A549 (cell line): ENCODE measurements at regions not wholly inside any gene's neighbourhood (a gene's known extent, or its start where the extent isn't known, plus 50 kb on each side); places are given as distances from the start of the nearest gene placed in this dataset.

Source experiments
- CBX2 ChIP-seq: fragments of 200-600 bp; sonication (generic); IDR thresholded peaks from 2 replicates; pipeline ENCODE4 v1.6.1; 2016; ENCODE audit warnings: low read depth, mild to moderate bottlenecking, borderline replicate concordance
- CEBPB ChIP-seq, 2 experiments: fragments of >200 bp in 1 of 2; sonication (Bioruptor Twin) in 1 of 2; formaldehyde crosslinking in 1 of 2; IDR thresholded peaks; 2 replicates each; pipeline ENCODE4 v1.6.1; 2012 to 2016
- CTCF ChIP-seq: fragments of >200 bp; sonication (Bioruptor Twin); formaldehyde crosslinking; IDR thresholded peaks from 3 replicates; pipeline ENCODE4 v1.5.1; 2016
- ELK1 ChIP-seq: fragments of 150-350 bp; IDR thresholded peaks from 2 replicates; pipeline ENCODE4 v1.6.1; 2014; ENCODE audit warnings: low read depth, mild to moderate bottlenecking, low read length
- EP300 ChIP-seq, 2 experiments: fragments of >200 bp; sonication (Bioruptor Twin); formaldehyde crosslinking; IDR thresholded peaks; 2 replicates in 1 of 2; 3 replicates in 1 of 2; pipeline ENCODE4 v1.6.1; 2016 to 2017
- JUN ChIP-seq, 2 experiments: fragments of >200 bp; sonication (Bioruptor Twin); formaldehyde crosslinking; IDR thresholded peaks; 2 replicates in 1 of 2; 3 replicates in 1 of 2; pipeline ENCODE4 v1.6.1; 2016 to 2017
- MAX ChIP-seq: IDR thresholded peaks from 2 replicates; pipeline ENCODE4 v1.6.1; 2012
- MYC ChIP-seq: IDR thresholded peaks from 2 replicates; pipeline ENCODE4 v1.6.1; 2012; ENCODE audit warnings: mild to moderate bottlenecking, inconsistent platforms, low read length, improper control_type of control experiment, borderline replicate concordance
- PBX3 ChIP-seq: IDR thresholded peaks from 2 replicates; pipeline ENCODE4 v1.6.1; 2012
- POLR2A ChIP-seq: IDR thresholded peaks from 2 replicates; pipeline ENCODE4 v1.6.1; 2012; ENCODE audit warnings: mild to moderate bottlenecking, low read length
- POLR2AphosphoS2 ChIP-seq: conservative IDR thresholded peaks from 2 replicates; pipeline ENCODE4 v1.6.1; 2012; ENCODE audit warnings: low read length, improper control_type of control experiment, inconsistent platforms
- TF ChIP-seq, protein P1 (sequence below): fragments of 200-600 bp; sonication (generic); IDR thresholded peaks from 2 replicates; pipeline ENCODE4 v1.6.1; 2016; ENCODE audit warnings: antibody characterized with exemption, mild to moderate bottlenecking, moderate library complexity

GRCh38 chr15:100785181-100786138 is 94.2 kb upstream of the ALDH1A3 start:
- TF ChIP-seq CTCF: no peak
- no peak for TF ChIP-seq EP300 (IDR thresholded peaks at IDR 0.05)
- no peak for TF ChIP-seq MYC
- TF ChIP-seq CEBPB (IDR thresholded peaks at IDR 0.05): no peak
- TF ChIP-seq ELK1: no peak
- no peak for TF ChIP-seq MAX
- TF ChIP-seq, protein P1, sequence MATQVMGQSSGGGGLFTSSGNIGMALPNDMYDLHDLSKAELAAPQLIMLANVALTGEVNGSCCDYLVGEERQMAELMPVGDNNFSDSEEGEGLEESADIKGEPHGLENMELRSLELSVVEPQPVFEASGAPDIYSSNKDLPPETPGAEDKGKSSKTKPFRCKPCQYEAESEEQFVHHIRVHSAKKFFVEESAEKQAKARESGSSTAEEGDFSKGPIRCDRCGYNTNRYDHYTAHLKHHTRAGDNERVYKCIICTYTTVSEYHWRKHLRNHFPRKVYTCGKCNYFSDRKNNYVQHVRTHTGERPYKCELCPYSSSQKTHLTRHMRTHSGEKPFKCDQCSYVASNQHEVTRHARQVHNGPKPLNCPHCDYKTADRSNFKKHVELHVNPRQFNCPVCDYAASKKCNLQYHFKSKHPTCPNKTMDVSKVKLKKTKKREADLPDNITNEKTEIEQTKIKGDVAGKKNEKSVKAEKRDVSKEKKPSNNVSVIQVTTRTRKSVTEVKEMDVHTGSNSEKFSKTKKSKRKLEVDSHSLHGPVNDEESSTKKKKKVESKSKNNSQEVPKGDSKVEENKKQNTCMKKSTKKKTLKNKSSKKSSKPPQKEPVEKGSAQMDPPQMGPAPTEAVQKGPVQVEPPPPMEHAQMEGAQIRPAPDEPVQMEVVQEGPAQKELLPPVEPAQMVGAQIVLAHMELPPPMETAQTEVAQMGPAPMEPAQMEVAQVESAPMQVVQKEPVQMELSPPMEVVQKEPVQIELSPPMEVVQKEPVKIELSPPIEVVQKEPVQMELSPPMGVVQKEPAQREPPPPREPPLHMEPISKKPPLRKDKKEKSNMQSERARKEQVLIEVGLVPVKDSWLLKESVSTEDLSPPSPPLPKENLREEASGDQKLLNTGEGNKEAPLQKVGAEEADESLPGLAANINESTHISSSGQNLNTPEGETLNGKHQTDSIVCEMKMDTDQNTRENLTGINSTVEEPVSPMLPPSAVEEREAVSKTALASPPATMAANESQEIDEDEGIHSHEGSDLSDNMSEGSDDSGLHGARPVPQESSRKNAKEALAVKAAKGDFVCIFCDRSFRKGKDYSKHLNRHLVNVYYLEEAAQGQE: no peak
- TF ChIP-seq POLR2AphosphoS2: no peak
- TF ChIP-seq POLR2A: no peak
- no peak for TF ChIP-seq CBX2
- no peak for TF ChIP-seq PBX3
- TF ChIP-seq JUN (IDR thresholded peaks at IDR 0.05): no peak
